B cell (primary cell): ENCODE measurements at regions not wholly inside any gene's neighbourhood (a gene's known extent, or its start where the extent isn't known, plus 50 kb on each side); places are given as distances from the start of the nearest gene placed in this dataset.

Source experiments
- ATAC-seq: fragments of 200-7000 bp; cut with Tn5 transposase; one replicate; pipeline ENCODE4 v1.10.0; 2021; ENCODE audit warnings: low read depth, mild to moderate bottlenecking, moderate number of reproducible peaks, moderate library complexity
- CTCF ChIA-PET: fragments of 350-600 bp; sonication (Branson Sonifier 250); formaldehyde crosslinking; loops from one replicate; lab custom pipeline; 2021; ENCODE audit warnings: antibody characterized with exemption, inconsistent platforms; lab: Charles Lee
- POLR2A ChIA-PET: fragments of 350-600 bp; sonication (Branson Sonifier 250); formaldehyde crosslinking; loops from one replicate; lab custom pipeline; 2021; ENCODE audit warnings: antibody characterized with exemption; lab: Charles Lee
- DNase-seq: peaks from one replicate; pipeline ENCODE4 v3.0.0; 2013
- H2AFZ ChIP-seq: 2 replicates; pipeline ENCODE4 v1.6.1; 2012; ENCODE audit warnings: mild to moderate bottlenecking, low read depth, low read length; ENCODE audit not compliant: insufficient read depth, poor library complexity, severe bottlenecking
- H3K27ac ChIP-seq, 2 donors: 1 replicate in 1 of 2; 2 replicates in 1 of 2; pipeline ENCODE4 v1.5.1; 2012 to 2013; ENCODE audit warnings: low read length in 2 of 2, mild to moderate bottlenecking in 2 of 2, moderate library complexity in 1 of 2
- H3K27me3 ChIP-seq, 4 experiments: fragments of 200-600 bp in 1 of 4; sonication (generic) in 1 of 4; replicated peaks in 1 of 4; 1 replicate in 2 of 4; 2 replicates in 2 of 4; pipeline versions ENCODE4 v1.6.1 to v1.7.0; 2013 to 2016; ENCODE audit warnings: low read length in 3 of 4, mild to moderate bottlenecking in 2 of 4, mixed read lengths in 1 of 4, moderate library complexity in 1 of 4; ENCODE audit not compliant: insufficient read depth in 4 of 4, control insufficient read depth in 3 of 4; ENCODE audit errors: control extremely low read depth in 1 of 4
- H3K36me3 ChIP-seq, 2 experiments: replicated peaks in 1 of 2; 1 replicate in 1 of 2; 2 replicates in 1 of 2; pipeline versions ENCODE4 v1.6.1 to v1.7.1; 2013; ENCODE audit warnings: low read length in 1 of 2; ENCODE audit not compliant: insufficient read depth in 2 of 2, control insufficient read depth in 1 of 2; ENCODE audit errors: control extremely low read depth in 1 of 2, extremely low read depth in 1 of 2
- H3K4me1 ChIP-seq, 2 donors: fragments of 200-600 bp in 1 of 2; sonication (generic) in 1 of 2; 1 replicate in 1 of 2; 2 replicates in 1 of 2; pipeline versions ENCODE4 v1.5.1 to v1.6.1; 2013 to 2017; ENCODE audit warnings: low read length in 2 of 2; ENCODE audit not compliant: control insufficient read depth in 2 of 2, insufficient read depth in 2 of 2
- H3K4me2 ChIP-seq: replicated peaks from 2 replicates; pipeline ENCODE3; 2012; ENCODE audit warnings: mild to moderate bottlenecking, low read depth, low read length; ENCODE audit not compliant: poor library complexity, severe bottlenecking
- H3K4me3 ChIP-seq, 5 experiments: fragments of 200-600 bp in 1 of 5; sonication (generic) in 1 of 5; 1 replicate in 3 of 5; 2 replicates in 2 of 5; pipeline versions ENCODE4 v1.5.1 to v1.7.0; 2011 to 2016; ENCODE audit warnings: low read length in 4 of 5, mild to moderate bottlenecking in 4 of 5, low read depth in 2 of 5, control low read depth in 1 of 5, moderate library complexity in 1 of 5; ENCODE audit not compliant: insufficient read depth in 1 of 5; ENCODE audit errors: control extremely low read depth in 1 of 5, extremely low read depth in 1 of 5
- H3K79me2 ChIP-seq: fragments of 200-600 bp; sonication (generic); one replicate; pipeline ENCODE4 v1.6.0; 2016; ENCODE audit warnings: low read length; ENCODE audit not compliant: control insufficient read depth, insufficient read depth
- H3K9ac ChIP-seq: fragments of 200-600 bp; sonication (generic); 2 replicates; pipeline ENCODE4 v1.6.1; 2017; ENCODE audit warnings: mild to moderate bottlenecking, low read length, moderate library complexity
- H3K9me3 ChIP-seq, 3 donors: one replicate each; pipeline versions ENCODE4 v1.6.1 to v1.7.1; 2013; ENCODE audit warnings: low read length in 2 of 3; ENCODE audit not compliant: control insufficient read depth in 2 of 3, insufficient read depth in 1 of 3; ENCODE audit errors: control extremely low read depth in 1 of 3
- H4K20me1 ChIP-seq: 2 replicates; pipeline ENCODE4 v1.6.0; 2012; ENCODE audit warnings: mild to moderate bottlenecking, low read length; ENCODE audit not compliant: insufficient read depth, control insufficient read depth, poor library complexity, severe bottlenecking
- H3K27ac Mint-ChIP-seq: one replicate; pipeline ENCODE4 v1.8.0; 2021; ENCODE audit warnings: mixed read lengths
- H3K27me3 Mint-ChIP-seq: one replicate; pipeline ENCODE4 v1.8.0; 2021; ENCODE audit warnings: mixed read lengths
- H3K4me1 Mint-ChIP-seq: one replicate; pipeline ENCODE4 v1.8.0; 2021; ENCODE audit warnings: mixed read lengths
- H3K4me3 Mint-ChIP-seq: one replicate; pipeline ENCODE4 v1.8.0; 2021; ENCODE audit warnings: mixed read lengths
- H3K9me3 Mint-ChIP-seq: one replicate; pipeline ENCODE4 v1.8.0; 2022; ENCODE audit warnings: mixed read lengths; ENCODE audit not compliant: insufficient read depth
- CTCF ChIP-seq: fragments of 200-600 bp; IDR thresholded peaks from one replicate; pipeline ENCODE4 v1.8.0; 2022; ENCODE audit warnings: antibody characterized with exemption, mild to moderate bottlenecking
- EZH2 ChIP-seq: IDR thresholded peaks from 2 replicates; pipeline ENCODE4 v1.6.1; 2012; ENCODE audit warnings: borderline replicate concordance, low read depth, mild to moderate bottlenecking, moderate library complexity, low read length; ENCODE audit not compliant: insufficient read depth, poor library complexity, severe bottlenecking
- WGBS: methylation state at CpG from one replicate; pipeline ENCODE4 v1.1.5; 2013; ENCODE audit warnings: missing lambda C conversion rate; ENCODE audit not compliant: insufficient coverage; 5-methylcytosine and 5-hydroxymethylcytosine counted together
- intact Hi-C: fragments of 100-400 bp; cut with micrococcal nuclease; formaldehyde crosslinking; loops from one replicate; pipeline ENCODE4 v1.10.0; 2022

GRCh38 chr2:221710744-221711143 lies 138.6 kb upstream of the EPHA4 start:
- Histone ChIP-seq H3K4me2 (no peak overlapping the region), H3K9ac (no peak overlapping the region), H3K9me3 (no peaks in the 10 kb centered on the region), H2AFZ (no peak overlapping the region), H3K27me3 (no peaks in the 10 kb centered on the region), H4K20me1 (no peaks in the 10 kb centered on the region), H3K27ac (no peak overlapping the region), H3K36me3 (no peaks in the 10 kb centered on the region), H3K79me2 (no peaks in the 10 kb centered on the region), H3K4me1 (no peaks in the 10 kb centered on the region), H3K4me3 (no peak overlapping the region)
- POLR2A ChIA-PET, result no interaction called here
- CTCF ChIA-PET, result no interaction called here
- intact Hi-C loops, result no loop called here
- no peak overlapping the region for H3K4me3 Mint-ChIP-seq
- H3K9me3 Mint-ChIP-seq, result no peaks in the 10 kb centered on the region
- H3K4me1 Mint-ChIP-seq, result no peaks in the 10 kb centered on the region
- no peak for TF ChIP-seq EZH2
- no peak for TF ChIP-seq CTCF
- no peaks in the 10 kb centered on the region for H3K27me3 Mint-ChIP-seq
- WGBS, result 100% methylated on average over 1 of the region's 3 CpGs
- ATAC-seq (no peak), DNase-seq (no peak)
- H3K27ac Mint-ChIP-seq, result no peak overlapping the region

DNA sequence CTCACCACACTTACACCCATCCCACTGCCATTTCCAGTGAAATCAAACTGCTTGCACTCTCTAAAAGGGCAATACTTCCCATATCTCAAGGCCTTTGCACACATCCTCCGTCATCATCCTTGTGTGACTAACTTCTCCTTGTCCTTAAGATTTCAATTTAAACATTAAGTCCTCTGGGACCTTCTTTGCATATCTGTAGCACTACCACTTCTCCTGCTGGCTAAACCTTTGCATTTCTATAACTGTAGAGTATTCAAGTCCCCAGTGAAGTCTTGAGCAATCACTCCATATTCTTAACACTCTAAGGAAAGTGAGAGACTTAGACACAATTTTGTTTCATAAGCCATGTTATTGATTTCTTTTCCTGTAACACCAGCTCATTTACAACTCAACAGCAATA lies 136.8 kb upstream of the EPHA4 start:
- no peak overlapping the region for H2AFZ ChIP-seq
- intact Hi-C loops, result no loop called here
- Mint-ChIP-seq H3K9me3 (no peaks in the 10 kb centered on the region), H3K27ac (no peak overlapping the region), H3K4me3 (no peak overlapping the region), H3K4me1 (no peaks in the 10 kb centered on the region), H3K27me3 (no peaks in the 10 kb centered on the region)
- no peaks in the 10 kb centered on the region for H3K27me3 ChIP-seq
- ATAC-seq, result no peak
- no peaks in the 10 kb centered on the region for H3K9me3 ChIP-seq
- TF ChIP-seq EZH2, result no peak
- no peak for TF ChIP-seq CTCF
- no peak overlapping the region for H3K4me3 ChIP-seq
- no peaks in the 10 kb centered on the region for H3K36me3 ChIP-seq
- no peaks in the 10 kb centered on the region for H3K79me2 ChIP-seq
- DNase-seq, result no peak
- H3K4me1 ChIP-seq, result no peaks in the 10 kb centered on the region
- no peaks in the 10 kb centered on the region for H4K20me1 ChIP-seq
- H3K9ac ChIP-seq, result no peak overlapping the region
- no peak overlapping the region for H3K4me2 ChIP-seq
- H3K27ac ChIP-seq, result no peak overlapping the region
- WGBS, result no CpG with 5 or more reads among the region's 1 CpG
- CTCF ChIA-PET, result no interaction called here
- POLR2A ChIA-PET, result no interaction called here
